Stimulated activated memory B cell treated with anti-CD40 and anti-IgM and Interleukin-4, amounts not matched to agents 10 μg/mL and 1 μg/mL and 100 μg/mL, for 72 hours (primary cell): ENCODE measurements at regions not wholly inside any gene's neighbourhood (a gene's known extent, or its start where the extent isn't known, plus 50 kb on each side); places are given as distances from the start of the nearest gene placed in this dataset.

Experiments used
- ATAC-seq: fragments of 150-1000 bp; cut with Tn5 transposase; 2 replicates; pipeline ENCODE4 v1.10.0; 2021
- H3K27ac Mint-ChIP-seq: one replicate; pipeline ENCODE4 v1.8.0; 2022; ENCODE audit warnings: mild to moderate bottlenecking, mixed read lengths
- H3K27me3 Mint-ChIP-seq: one replicate; pipeline ENCODE4 v1.8.0; 2022; ENCODE audit warnings: mixed read lengths
- H3K36me3 Mint-ChIP-seq: one replicate; pipeline ENCODE4 v1.8.0; 2022; ENCODE audit warnings: mixed read lengths
- H3K4me1 Mint-ChIP-seq: one replicate; pipeline ENCODE4 v1.8.0; 2022; ENCODE audit warnings: mixed read lengths
- H3K4me3 Mint-ChIP-seq: one replicate; pipeline ENCODE4 v1.8.0; 2022; ENCODE audit warnings: mild to moderate bottlenecking, moderate library complexity, mixed read lengths
- H3K9me3 Mint-ChIP-seq: one replicate; pipeline ENCODE4 v1.8.0; 2022; ENCODE audit warnings: mixed read lengths

GRCh38 chr1:185373813-185374529 is 56.9 kb upstream of the IVNS1ABP start:
- Mint-ChIP-seq H3K9me3 (no peaks in the 10 kb centered on the region), H3K27me3 (no peaks in the 10 kb centered on the region), H3K27ac (no peak overlapping the region), H3K36me3 (no peaks in the 10 kb centered on the region), H3K4me3 (no peak overlapping the region), H3K4me1 (peaks cover 13% of the 10 kb centered on the region)
- ATAC-seq: peak; percentile 57

GRCh38 chr1:185369786-185370185 is 52.7 kb upstream of the IVNS1ABP start:
- Mint-ChIP-seq H3K4me1 (peaks cover 24% of the 10 kb centered on the region), H3K36me3 (no peaks in the 10 kb centered on the region), H3K27ac (no peak overlapping the region), H3K27me3 (no peaks in the 10 kb centered on the region), H3K4me3 (no peak overlapping the region), H3K9me3 (no peaks in the 10 kb centered on the region)
- no peak for ATAC-seq

GRCh38 chr1:185368913-185369491 is 52.0 kb upstream of the IVNS1ABP start:
- Mint-ChIP-seq H3K4me1 (peaks cover 28% of the 10 kb centered on the region), H3K36me3 (no peaks in the 10 kb centered on the region)
- no peak for ATAC-seq

GRCh38 chr1:185368313-185368855 is 51.3 kb upstream of the IVNS1ABP start:
- Mint-ChIP-seq H3K27ac (no peak overlapping the region), H3K4me3 (no peak overlapping the region)
- ATAC-seq: no peak

More at GRCh38 chr1:185368913-185369491, 52.0 kb upstream of the IVNS1ABP start:
- H3K4me3 Mint-ChIP-seq: no peak overlapping the region
- no peak overlapping the region for H3K27ac Mint-ChIP-seq
- H3K27me3 Mint-ChIP-seq: no peaks in the 10 kb centered on the region
- no peaks in the 10 kb centered on the region for H3K9me3 Mint-ChIP-seq

GRCh38 chr1:185367218-185367617 is 50.2 kb upstream of the IVNS1ABP start:
- H3K27ac Mint-ChIP-seq: no peak overlapping the region
- peaks cover 2% of the 10 kb centered on the region for H3K9me3 Mint-ChIP-seq
- H3K36me3 Mint-ChIP-seq: peaks cover 6% of the 10 kb centered on the region
- peaks cover 5% of the 10 kb centered on the region for H3K27me3 Mint-ChIP-seq
- no peak for ATAC-seq
- H3K4me1 Mint-ChIP-seq: peaks cover 28% of the 10 kb centered on the region
- no peak overlapping the region for H3K4me3 Mint-ChIP-seq

More at GRCh38 chr1:185368313-185368855, 51.3 kb upstream of the IVNS1ABP start:
- Mint-ChIP-seq H3K9me3 (no peaks in the 10 kb centered on the region), H3K4me1 (peaks cover 28% of the 10 kb centered on the region), H3K27me3 (no peaks in the 10 kb centered on the region), H3K36me3 (no peaks in the 10 kb centered on the region)
